HG03135 (cell line): ENCODE measurements at regions not wholly inside any gene's neighbourhood (a gene's known extent, or its start where the extent isn't known, plus 50 kb on each side); places are given as distances from the start of the nearest gene placed in this dataset.
"Not testable (repeated sequence)": the region's sequence is repeated elsewhere in the genome, so short reads cannot be mapped to it uniquely, and the experiment has no call there.

ENCODE experiments used
- ATAC-seq: cut with Tn5 transposase; IDR thresholded peaks from one replicate; pipeline ENCODE4 v1.9.1; 2021; ENCODE audit warnings: mild to moderate bottlenecking, moderate library complexity; ENCODE audit not compliant: unreplicated experiment

GRCh38 chr5:93235761-93236160 is 345.3 kb downstream of the NR2F1-AS1 start:
- no peak for ATAC-seq

- no peak for ATAC-seq
These were observed 354.8 kb downstream of the NR2F1-AS1 start for GRCh38 chr5:93226202-93226735.

- ATAC-seq: no peak
These were observed 355.3 kb downstream of the NR2F1-AS1 start for GRCh38 chr5:93225748-93226147.

GRCh38 chr5:93224624-93225023 is 356.4 kb downstream of the NR2F1-AS1 start:
- no peak for ATAC-seq

- ATAC-seq: no peak
These were observed 359.2 kb downstream of the NR2F1-AS1 start for GRCh38 chr5:93221773-93222172.

- no peak for ATAC-seq
These were observed 360.6 kb downstream of the NR2F1-AS1 start for GRCh38 chr5:93220431-93220830.

- ATAC-seq: no peak
These were observed 361.3 kb downstream of the NR2F1-AS1 start for GRCh38 chr5:93219641-93220145.

GRCh38 chr5:93213111-93213794 is 367.8 kb downstream of the NR2F1-AS1 start:
- ATAC-seq: not testable (repeated sequence)

- ATAC-seq: no peak
These were observed 371.5 kb downstream of the NR2F1-AS1 start for GRCh38 chr5:93209476-93209875.

- ATAC-seq: no peak
These were observed 372.8 kb downstream of the NR2F1-AS1 start for GRCh38 chr5:93208141-93208751.

GRCh38 chr5:93206203-93206602 is 374.8 kb downstream of the NR2F1-AS1 start:
- ATAC-seq: no peak

GRCh38 chr5:93201061-93201460 is 380.0 kb downstream of the NR2F1-AS1 start:
- no peak for ATAC-seq

GRCh38 chr5:93196986-93197385 is 384.0 kb downstream of the NR2F1-AS1 start:
- no peak for ATAC-seq

- no peak for ATAC-seq
These were observed 387.3 kb downstream of the NR2F1-AS1 start for GRCh38 chr5:93193431-93194347.

GRCh38 chr5:93192683-93193082 is 388.3 kb downstream of the NR2F1-AS1 start:
- ATAC-seq: no peak

GRCh38 chr5:93192087-93192486 is 388.9 kb downstream of the NR2F1-AS1 start:
- ATAC-seq: no peak

- ATAC-seq: no peak
These were observed 389.8 kb downstream of the NR2F1-AS1 start for GRCh38 chr5:93191035-93191817.

- ATAC-seq: no peak
These were observed 391.3 kb downstream of the NR2F1-AS1 start for GRCh38 chr5:93189707-93190120.

- ATAC-seq: no peak
These were observed 392.0 kb downstream of the NR2F1-AS1 start for GRCh38 chr5:93188876-93189485.
